Hindlimb muscle (tissue), 1 donor: ENCODE measurements at regions not wholly inside any gene's neighbourhood (a gene's known extent, or its start where the extent isn't known, plus 50 kb on each side); places are given as distances from the start of the nearest gene placed in this dataset.
"Not testable (repeated sequence)": the region's sequence is repeated elsewhere in the genome, so short reads cannot be mapped to it uniquely, and the experiment has no call there.

Experiments
- DNase-seq: peaks from one replicate; pipeline ENCODE4 v3.0.0-alpha.2; 2013

DNA sequence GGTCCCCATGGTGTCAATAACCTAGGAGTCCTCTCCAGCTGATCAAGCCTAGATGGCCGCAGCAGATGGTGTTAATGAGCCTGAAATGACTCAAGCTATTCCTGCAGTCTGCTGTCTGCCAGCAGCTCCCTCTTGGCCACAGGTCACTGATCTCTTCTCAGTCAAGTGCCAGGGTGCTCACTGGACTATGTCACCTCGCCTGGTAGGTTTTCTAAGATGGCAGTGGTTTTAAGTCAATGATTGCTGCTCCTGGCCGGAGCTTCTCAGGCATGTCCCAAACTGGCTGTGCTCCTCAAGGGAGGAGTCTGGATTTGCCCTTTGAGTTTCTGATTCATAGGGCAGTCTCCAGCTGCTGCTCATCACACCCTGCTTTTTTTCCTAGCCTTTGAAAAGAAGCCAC is 58.6 kb upstream of the SHISA6 start:
- DNase-seq = no peak

DNA sequence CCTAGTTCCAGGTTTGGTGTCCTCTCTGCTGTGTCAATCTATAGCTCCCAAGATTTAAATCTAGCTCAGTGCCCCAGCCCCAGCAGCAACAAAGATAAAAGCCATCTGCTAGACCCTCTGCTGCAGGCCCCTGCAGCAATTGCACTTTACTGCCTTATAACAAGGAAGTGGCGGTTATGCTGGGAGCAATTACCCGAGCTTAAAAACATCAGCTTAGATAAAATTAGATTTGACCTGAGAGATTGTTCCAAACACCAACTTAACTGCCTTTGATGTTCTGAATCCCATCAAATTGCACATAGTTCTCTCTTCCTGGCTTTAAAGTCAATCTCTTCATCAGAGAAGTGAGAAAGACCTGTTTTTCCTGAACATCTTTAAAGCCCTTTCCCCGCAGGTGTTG is 62.4 kb upstream of the SHISA6 start:
- no peak for DNase-seq

DNA sequence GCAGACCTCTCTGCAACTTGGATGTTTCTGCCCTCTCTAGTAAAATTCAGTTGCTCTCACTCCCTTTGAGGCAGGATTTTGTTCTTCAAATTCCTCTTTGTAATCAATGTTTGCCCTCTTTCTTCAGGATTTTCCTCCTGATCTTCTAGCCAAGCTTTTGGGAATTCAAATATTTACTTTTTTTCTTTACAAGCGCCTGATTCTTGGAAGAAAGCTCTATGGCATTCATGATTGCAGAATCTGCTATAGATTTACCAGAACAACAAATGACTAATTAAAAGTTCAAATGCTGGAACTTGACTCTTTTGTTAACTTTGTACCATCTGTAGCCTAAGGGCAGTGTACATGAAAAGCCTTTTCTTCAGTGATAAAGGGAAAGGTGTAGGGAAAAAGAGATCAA is 63.7 kb upstream of the SHISA6 start:
- DNase-seq = no peak

DNA sequence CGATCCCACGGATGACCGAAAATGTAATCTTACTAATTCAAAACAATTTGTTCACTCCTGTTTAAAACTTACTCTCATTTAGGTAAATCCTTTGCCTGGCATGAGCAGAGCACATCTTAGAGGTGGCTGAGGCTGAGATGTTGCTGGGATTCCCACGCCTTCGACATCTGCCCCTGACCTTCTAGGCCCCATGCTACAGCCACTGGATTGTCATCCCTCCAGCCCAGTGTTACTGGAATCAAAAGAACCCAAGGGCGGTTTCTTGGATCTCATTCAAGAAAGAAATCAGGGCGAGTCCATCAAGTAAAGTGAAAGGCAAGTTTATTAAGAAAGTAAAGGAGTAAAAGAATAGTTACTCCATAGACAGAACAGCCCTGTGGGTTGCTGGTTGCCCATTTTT is 64.5 kb upstream of the SHISA6 start:
- DNase-seq = peak; percentile 3

DNA sequence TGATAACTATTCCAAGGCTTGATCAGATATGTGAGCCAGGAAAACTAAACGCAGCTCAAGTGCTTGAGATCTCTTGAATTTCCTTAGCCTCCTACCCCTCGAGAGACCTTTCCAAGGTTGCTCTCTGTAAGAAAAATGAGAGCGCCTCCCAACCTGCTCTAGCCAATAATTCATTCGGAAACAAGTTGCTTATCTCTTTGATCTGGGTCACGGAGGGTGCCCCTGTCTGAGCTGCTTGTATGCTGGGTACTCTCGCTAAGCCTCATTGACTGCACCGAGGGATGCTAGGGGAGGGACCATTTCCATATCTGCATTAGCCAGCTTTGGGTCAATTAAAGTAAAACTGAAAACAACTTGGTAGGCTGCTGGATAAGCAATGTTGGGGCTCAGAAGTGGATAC is 70.1 kb upstream of the SHISA6 start:
- DNase-seq = no peak

DNA sequence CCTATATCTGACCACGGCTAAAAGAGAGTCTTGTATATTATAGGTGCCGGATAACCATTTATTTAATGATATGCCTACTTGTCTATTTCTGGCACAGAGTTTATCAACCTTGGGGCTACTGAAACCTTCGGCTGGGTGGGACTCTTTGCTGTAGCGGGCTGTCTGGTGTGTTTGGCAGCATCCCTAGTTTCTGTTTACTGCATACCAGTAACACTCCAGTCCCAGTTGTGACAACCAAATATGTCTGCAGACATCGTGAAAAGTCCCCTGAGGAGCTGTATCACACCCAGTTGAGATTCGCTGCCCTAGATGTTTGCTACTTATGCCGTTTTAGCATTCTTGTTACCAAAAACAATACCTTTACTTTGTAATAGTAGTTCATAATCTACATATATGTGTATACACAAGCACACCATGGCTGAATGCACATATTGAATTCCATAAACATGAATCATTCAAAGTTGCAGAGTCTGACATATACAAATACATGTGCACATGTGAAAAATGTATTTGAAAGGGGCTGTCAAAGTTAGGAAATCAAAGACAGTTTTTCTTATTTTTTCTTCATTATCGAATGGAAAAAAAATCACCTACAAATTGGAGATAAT is 89.1 kb upstream of the SHISA6 start:
- DNase-seq = no peak

DNA sequence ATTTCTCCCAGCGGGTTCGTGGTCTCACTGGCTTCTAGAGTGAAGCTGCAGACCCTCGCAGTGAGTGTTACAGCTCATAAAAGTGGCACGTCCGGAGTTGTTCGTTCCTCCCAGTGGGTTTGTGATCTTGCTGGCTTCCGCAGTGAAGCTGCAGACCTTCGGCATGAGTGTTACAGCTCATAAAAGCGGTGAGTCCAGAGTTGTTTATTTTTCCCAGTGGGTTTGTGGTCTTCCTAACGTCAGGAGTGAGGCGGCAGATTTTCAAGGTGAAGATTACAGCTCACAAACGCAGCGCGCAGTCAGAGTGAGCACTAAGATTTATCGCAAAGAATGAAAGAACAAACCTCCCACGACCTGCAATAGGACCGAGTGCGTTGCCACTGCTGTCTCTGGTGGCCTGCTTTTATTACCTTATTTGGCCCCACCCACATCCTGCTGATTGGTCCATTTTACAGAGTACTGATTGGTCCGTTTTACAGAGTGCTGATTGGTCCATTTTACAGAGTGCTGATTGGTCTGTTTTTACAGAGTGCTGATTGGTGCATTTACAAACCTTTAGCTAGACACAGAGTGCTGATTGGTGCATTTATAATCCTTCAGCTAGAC is 90.0 kb upstream of the SHISA6 start:
- not testable (repeated sequence) for DNase-seq

DNA sequence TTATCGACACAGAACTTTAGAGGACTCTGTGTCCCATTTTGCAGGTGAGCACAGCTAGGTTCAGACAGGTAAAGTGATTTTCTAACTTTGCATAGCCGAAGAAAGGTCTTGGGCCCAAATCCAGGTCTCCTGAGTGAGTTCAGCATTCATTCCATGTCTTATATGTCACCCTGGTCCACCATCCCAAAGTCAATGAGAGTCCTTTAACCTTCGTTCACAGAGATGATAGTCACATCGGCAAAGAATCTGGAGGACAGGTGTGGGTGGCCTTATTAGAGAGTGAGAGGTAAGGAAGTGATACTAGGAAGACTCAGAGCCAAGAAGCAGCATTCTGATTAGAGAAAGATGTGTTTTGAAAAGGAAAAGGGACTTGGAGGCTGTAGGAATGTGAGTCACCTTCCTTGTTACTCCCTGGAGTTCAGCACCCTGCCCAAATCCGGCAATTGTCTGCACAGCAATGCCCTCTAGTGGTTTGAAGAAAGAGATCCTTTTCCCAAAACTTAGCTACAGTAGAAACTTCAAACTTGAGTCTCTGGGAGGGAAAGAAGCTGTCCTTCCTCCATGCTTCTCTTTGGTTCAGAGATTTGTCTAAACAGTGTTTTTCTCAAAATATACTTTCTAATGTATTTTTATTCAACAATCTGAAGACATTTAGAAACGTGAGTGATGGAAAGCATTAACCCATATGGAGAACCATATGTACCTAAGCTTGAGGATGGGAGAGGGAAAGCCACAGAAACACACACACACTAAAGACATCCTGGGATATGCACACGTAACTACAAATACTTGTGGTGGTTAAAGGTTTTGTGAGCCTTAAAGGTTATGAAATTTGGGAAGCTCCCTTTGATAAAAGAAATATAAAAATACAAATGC is 96.4 kb upstream of the SHISA6 start:
- DNase-seq = peak; percentile 23

DNA sequence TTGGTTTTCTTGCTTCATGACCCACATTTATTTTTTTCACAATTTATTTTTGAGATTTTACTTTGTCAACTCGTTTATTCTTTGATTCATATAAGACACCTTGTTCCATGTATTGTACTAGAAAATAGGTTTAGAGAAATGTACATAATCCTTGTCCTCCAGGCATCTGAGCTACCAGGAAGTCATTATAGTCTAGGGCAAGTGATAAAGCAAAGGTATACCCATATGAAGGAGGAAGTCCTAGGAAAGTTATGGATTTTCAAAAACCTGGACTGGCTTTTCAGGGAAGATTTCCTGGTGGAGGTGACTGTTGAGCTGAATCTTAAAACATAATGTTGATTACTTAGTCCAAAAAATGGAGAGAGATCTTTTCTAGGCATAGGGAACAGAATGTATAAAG is 98.8 kb upstream of the SHISA6 start:
- DNase-seq = no peak

DNA sequence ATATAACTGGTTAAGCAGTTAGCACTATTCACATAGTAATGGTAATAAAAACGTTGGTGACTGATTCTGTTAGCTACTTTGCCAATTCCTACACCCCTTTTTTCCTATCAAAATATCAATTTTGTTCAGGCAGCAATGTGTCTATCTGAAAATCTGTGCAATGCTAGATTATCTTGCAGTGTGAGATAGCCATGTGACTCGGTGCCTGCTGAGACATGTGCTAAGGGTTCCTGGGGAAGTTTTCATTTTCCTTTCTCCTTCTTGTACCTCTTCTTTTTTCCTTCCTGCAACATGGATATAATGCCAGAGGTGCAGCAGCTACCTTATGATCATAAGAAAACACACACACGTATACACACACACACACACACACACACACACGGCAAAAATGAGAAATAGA is 100.5 kb upstream of the SHISA6 start:
- DNase-seq = no peak

DNA sequence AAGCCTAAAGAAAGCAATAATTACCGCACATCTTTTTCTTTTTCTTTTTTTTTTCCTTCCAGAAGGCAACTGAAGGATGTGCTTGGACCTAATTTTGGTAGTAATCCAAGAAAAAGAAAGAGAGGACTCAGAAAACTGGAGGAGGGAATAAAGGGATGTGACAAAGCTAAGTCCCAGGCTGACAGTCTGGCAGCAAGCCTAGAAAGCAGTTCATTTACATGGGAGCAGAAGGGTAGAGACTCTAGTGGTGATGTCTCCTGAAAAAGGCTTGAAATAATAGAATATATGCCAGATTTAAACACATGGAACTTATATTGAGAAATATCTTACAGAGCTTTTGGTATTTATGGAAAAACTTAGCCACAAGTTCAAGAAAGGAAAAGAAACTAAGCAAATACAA is 101.0 kb upstream of the SHISA6 start:
- DNase-seq = peak; percentile 63

DNA sequence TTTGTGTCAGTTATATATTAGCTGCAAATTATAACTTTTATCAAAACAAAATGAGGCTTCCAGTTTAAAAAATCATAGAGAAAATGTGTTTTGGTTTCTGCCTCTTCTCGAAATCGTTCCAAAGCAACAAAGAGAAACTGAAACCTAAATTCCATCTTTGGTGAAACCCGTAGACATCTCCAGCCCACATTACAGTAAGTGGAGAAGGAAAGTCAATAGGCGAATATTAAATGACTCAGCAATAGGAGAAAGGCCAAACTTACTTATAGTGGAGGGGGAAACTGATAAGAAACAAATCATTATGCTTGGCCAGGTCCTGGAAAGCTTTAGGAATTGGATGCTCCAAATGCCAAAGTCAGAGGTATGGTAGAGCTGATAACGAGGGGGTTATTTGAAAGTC is 103.0 kb upstream of the SHISA6 start:
- no peak for DNase-seq

DNA sequence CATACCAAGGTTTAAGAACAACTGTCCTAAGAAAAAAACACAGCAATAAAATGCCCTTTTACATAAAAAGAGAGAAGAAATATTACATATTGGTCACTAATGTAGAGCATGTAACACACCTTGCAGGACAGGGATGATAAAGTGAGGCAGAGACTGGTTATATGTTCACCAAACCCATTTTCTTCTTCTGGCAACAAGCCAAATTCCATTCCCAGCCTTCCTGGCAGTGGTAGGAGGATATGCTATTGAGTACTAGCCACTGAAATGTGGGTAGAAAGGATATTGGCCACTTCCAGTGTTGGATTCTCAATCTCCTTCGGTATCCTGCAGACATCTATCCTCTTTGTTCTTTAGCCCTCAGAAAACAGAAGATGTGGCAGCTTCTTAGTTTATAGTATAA is 105.2 kb upstream of the SHISA6 start:
- no peak for DNase-seq

DNA sequence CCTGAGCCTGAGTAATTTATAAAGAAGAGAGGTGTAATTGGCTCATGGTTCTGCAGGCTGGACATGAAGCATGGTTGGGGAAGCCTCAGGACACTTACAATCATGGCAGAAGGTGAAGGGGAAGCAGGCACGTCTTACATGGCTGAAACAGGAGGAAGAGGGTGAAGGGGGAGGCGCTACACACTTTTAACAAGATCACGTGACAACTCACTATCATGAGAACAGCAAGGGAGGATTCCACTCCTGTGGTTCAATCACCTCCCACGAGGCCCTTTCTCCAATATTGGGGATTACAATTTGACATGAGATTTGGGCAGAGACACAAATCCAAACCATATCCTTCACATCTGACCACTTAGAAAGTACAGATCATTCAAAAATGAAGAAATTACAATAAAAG is 110.6 kb upstream of the SHISA6 start:
- DNase-seq = no peak

DNA sequence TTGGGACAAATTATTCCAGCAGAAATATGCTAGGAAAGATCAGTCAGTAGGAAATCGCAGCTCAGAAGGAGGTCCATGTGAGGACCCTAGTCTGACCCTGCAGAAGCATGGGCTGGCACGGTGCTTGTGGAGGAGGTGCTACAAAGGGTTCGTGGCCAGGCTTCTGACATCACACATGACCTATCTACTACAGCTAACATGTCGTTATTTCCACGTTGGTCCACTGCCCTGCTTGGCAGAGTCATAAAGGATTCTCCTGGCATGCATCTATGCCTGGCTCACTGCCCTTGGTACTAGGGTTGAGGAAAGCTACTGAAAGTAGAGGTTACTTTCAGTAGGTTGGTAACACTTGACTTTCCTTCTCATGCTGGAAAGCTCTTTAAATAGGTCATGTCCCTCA is 118.1 kb upstream of the SHISA6 start:
- DNase-seq = no peak

DNA sequence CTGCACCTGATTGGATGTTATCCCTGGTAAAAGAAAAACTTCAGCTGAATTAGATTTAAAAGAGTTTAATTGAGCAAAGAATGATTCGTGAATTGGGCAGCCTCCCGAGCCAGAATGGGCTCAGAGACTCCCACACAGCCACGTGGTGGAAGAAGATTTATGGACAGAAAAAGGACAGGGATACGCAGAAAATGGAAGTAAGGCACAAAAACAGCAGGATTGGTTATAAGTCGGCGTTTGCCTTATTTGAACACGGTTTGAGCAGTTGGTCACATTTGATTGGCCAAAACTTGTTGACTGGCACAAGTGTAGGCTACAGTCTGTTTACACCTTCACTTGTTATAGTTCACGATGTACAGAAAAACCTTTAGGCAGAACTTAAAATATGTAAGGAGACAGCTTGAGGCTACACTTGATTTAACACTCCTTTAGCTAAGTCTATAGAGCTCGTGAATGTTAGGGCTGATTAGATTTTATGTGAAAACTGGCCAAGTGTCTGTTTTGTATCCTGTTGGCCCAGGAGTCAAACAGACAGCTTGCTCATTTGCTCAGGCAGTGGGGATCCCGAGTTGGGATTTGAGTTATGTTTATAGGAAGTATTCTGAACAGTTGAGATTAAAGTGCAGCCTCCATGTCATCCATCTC is 119.5 kb upstream of the SHISA6 start:
- no peak for DNase-seq

DNA sequence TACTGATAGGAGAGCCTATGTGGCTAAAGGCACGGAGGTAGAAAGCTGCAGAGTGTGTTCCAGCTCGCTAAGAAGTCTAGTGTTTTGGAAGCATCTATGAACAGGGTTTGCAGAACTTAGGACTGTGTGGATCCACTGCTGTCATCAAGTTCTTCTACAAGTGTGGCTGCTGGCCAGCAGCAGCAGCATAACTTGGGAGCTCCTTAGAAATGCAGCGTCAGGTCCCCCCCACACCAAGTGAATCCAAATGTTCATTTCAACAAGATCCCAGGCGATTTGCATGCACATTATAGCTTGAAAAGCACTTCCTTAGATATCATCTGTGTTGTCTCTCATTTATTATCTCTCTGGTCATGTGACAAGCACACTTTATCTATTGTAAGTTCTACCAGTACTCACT is 131.9 kb upstream of the SHISA6 start:
- no peak for DNase-seq

DNA sequence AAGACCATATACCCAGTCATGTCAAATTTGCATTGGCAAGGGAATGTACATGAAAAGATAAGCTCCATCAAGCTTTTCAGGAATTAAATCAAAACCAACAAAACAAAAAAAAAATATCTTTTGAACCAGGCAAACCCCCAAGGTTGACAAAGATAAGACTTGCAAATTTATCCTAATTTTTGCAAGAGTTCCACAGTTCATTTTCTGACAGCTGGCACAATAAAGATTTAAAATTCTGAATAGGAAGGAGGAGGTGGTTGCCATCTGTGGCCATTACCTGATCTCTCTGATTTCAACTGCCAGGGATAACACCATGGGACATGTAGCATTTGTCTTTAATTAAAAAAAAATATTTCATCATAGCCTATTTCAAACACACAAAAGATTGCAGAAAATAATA is 135.9 kb upstream of the SHISA6 start:
- DNase-seq = no peak

DNA sequence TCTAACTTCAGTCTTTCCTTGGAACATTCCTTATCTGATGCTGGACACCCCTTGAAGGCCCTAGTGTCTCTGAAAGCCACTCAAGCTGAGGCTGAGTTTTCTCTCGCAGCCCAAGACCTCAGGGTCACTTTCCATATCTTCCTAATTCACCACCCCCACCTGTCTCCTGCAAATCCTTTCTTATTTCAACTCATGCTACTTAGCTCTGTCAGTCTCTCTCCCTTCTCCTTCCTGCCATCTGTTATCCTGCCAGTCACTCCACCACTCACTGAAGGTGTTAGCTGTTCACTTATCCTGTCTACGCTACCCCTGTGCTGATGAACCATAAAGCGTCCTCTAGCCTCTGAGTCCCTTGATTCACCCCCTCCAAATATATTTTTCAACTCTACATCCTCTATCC is 143.9 kb upstream of the SHISA6 start:
- DNase-seq = no peak

DNA sequence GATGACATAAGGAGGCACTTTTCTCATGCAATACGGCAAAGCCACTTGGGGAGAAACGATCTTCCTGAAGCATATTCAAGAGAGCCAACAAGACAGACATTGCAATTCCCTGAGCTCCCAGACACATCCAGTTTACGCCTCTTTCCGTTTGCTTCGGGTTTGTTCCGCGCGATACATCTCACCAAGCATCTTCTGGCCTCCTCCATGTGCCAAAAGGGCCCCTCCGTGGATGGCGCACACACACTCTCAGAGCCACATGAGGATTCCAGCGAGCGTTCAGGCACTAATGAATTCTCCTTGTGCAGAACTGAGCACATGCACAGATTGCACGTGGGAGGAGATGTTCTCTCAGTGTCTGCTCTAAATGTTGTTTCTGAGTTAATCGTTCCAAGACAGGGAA is 146.7 kb upstream of the SHISA6 start:
- DNase-seq = peak; percentile 16

DNA sequence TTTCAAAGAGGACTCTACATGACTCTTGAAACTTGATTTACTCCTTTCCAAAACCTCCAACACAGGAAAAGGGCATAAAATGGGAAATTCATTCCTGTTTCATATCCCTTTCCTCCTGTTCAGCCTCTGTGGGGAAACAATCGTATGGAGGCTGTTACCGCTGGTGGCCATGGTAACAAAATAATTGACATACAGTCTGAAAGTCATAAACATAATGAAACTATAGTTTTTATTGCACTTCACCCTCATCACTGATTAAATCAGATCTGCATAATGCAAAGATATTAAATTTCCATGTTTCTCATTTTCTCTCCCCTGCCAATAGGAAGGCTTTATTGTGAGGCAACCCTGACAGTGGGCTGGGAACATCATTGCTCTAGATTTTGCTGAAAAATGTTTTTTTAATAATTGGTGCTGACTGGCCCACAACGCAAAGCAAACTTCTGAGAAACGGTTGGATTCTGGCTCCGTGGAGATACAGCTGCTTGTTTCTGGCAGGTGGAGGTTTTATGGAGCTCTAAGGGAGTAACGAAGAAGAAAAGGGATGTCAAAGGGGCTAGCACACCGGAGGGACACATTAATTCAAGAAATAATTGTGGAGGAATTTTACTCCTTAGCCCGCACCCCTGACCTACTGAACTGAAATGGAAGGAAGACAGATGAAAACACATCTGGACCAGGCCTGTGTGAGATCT is 154.2 kb upstream of the SHISA6 start:
- DNase-seq = peak; percentile 24

DNA sequence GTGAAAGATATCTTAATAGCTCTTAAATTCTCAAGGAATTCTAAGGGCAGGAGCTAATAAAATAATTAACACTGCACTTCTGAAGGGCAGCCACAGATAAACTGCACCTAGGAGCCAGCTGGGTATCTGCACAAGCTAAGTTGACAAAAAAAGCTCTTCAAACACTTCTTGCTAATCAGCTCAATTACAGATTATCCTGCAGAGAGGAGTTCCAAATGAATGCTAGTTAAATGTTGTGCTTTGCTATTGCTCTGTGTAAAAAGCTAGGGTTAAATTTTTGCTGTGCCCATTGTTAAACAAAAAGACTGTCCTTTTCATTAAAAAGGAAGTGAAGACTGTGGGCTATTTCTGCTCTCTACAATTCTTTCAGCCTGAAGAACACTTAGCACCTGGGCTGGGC is 158.5 kb upstream of the SHISA6 start:
- no peak for DNase-seq

DNA sequence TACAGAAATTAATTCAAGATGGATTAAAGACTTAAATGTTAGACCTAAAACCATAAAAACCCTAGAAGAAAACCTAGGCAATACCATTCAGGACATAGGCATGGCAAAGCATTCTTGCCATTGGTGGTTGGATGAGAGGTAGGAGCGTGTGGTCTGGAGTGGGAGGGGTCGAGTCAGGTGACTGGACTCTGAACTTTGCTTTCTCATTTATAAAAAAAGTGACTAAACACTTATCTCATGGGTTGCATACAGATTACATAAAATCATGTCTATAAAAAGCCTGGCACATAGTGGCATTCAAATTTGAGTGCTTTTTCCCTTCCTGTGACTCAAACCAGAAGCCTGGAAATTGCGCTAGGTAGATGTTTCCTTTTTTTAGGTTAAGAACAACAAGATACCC is 159.7 kb upstream of the SHISA6 start:
- no peak for DNase-seq
